ENCODE measurements at regions not wholly inside any gene's neighbourhood (a gene's known extent, or its start where the extent isn't known, plus 50 kb on each side); places are given as distances from the start of the nearest gene placed in this dataset.

DNA sequence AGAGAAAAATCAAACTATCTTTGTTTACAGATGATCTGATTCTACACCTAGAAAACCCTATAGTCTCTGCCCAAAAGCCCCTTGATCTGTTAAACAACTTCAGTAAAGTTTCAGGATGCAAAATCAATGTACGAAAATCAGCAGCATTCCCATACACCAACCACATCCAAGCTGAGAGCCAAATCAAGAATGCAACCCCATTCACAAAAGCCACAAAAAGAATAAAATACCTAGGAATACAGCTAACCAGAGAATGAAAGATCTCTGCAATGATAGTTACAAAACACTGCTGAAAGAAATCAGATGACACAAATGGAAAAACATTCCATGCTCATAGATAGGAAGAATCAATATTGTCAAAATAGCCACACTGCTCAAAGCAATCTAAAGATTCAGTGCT is 265.7 kb downstream of the AEBP2 start:
- DNase-seq = no peak
- TF ChIP-seq CTCF (IDR thresholded peaks at IDR 0.05; ENCODE audit: partially characterized antibody, unreplicated experiment) = no peak
- peaks cover 7% of the 10 kb centered on the region for H3K9me3 Mint-ChIP-seq (ENCODE audit: unreplicated experiment)
- no peaks in the 10 kb centered on the region for H3K4me1 Mint-ChIP-seq (ENCODE audit: low read depth, unreplicated experiment)
- no peaks in the 10 kb centered on the region for H3K36me3 Mint-ChIP-seq (ENCODE audit: unreplicated experiment)
- H3K27me3 Mint-ChIP-seq (ENCODE audit: unreplicated experiment) = peaks cover under 1% of the 10 kb centered on the region
- H3K4me3 Mint-ChIP-seq (ENCODE audit: unreplicated experiment) = no peak overlapping the region
- H3K27ac Mint-ChIP-seq (ENCODE audit: unreplicated experiment) = no peak overlapping the region

- no peak for DNase-seq
- H3K36me3 Mint-ChIP-seq (ENCODE audit: unreplicated experiment) = no peaks in the 10 kb centered on the region
- peaks cover 3% of the 10 kb centered on the region for H3K27me3 Mint-ChIP-seq (ENCODE audit: unreplicated experiment)
- no peaks in the 10 kb centered on the region for H3K4me1 Mint-ChIP-seq (ENCODE audit: low read depth, unreplicated experiment)
- H3K27ac Mint-ChIP-seq (ENCODE audit: unreplicated experiment) = no peak overlapping the region
- no peak overlapping the region for H3K4me3 Mint-ChIP-seq (ENCODE audit: unreplicated experiment)
- peaks cover 3% of the 10 kb centered on the region for H3K9me3 Mint-ChIP-seq (ENCODE audit: unreplicated experiment)
- TF ChIP-seq CTCF (IDR thresholded peaks at IDR 0.05; ENCODE audit: partially characterized antibody, unreplicated experiment) = no peak
Measured at GRCh38 chr12:19706936-19707335, 267.6 kb downstream of the AEBP2 start.

DNA sequence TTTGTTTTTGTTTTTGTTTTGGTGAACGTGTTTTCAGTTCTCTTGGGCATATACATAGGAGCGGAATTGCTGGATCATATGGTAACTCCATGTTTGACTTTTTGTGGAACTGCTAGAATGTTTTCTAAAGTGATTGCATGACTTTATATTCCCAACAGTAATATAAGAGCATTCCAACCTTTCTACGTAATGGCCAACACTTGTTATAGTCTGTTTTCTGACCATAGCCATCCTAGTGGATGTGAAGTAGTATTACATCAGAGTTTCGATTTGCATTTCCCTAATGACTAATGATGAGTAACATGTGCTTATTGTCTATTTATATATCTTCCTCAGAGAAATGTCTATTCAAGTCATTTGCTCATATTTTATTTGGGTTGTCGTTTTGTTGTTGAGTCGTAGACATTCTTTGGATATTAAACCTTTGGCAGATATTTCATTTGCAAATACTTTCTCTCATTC is 268.7 kb downstream of the AEBP2 start:
- Mint-ChIP-seq H3K36me3 (ENCODE audit: unreplicated experiment) (no peaks in the 10 kb centered on the region), H3K4me3 (ENCODE audit: unreplicated experiment) (no peak overlapping the region), H3K27me3 (ENCODE audit: unreplicated experiment) (peaks cover 3% of the 10 kb centered on the region), H3K4me1 (ENCODE audit: low read depth, unreplicated experiment) (no peaks in the 10 kb centered on the region), H3K27ac (ENCODE audit: unreplicated experiment) (no peak overlapping the region), H3K9me3 (ENCODE audit: unreplicated experiment) (peaks cover 2% of the 10 kb centered on the region)
- DNase-seq = no peak
- TF ChIP-seq CTCF (IDR thresholded peaks at IDR 0.05; ENCODE audit: partially characterized antibody, unreplicated experiment) = peak; percentile 31

GRCh38 chr12:19709889-19710288 is 270.6 kb downstream of the AEBP2 start:
- H3K4me3 Mint-ChIP-seq (ENCODE audit: unreplicated experiment) = no peak overlapping the region
- H3K9me3 Mint-ChIP-seq (ENCODE audit: unreplicated experiment) = peaks cover 2% of the 10 kb centered on the region
- H3K27me3 Mint-ChIP-seq (ENCODE audit: unreplicated experiment) = peaks cover 3% of the 10 kb centered on the region
- H3K4me1 Mint-ChIP-seq (ENCODE audit: low read depth, unreplicated experiment) = no peaks in the 10 kb centered on the region
- no peak for DNase-seq
- H3K27ac Mint-ChIP-seq (ENCODE audit: unreplicated experiment) = no peak overlapping the region
- no peaks in the 10 kb centered on the region for H3K36me3 Mint-ChIP-seq (ENCODE audit: unreplicated experiment)
- no peak for TF ChIP-seq CTCF (IDR thresholded peaks at IDR 0.05; ENCODE audit: partially characterized antibody, unreplicated experiment)

GRCh38 chr12:19710811-19711793 is 271.8 kb downstream of the AEBP2 start:
- Mint-ChIP-seq H3K4me3 (ENCODE audit: unreplicated experiment) (no peak overlapping the region), H3K27ac (ENCODE audit: unreplicated experiment) (no peak overlapping the region), H3K9me3 (ENCODE audit: unreplicated experiment) (peaks cover 2% of the 10 kb centered on the region), H3K4me1 (ENCODE audit: low read depth, unreplicated experiment) (no peaks in the 10 kb centered on the region), H3K27me3 (ENCODE audit: unreplicated experiment) (peaks cover 3% of the 10 kb centered on the region), H3K36me3 (ENCODE audit: unreplicated experiment) (no peaks in the 10 kb centered on the region)
- DNase-seq = no peak
- TF ChIP-seq CTCF (IDR thresholded peaks at IDR 0.05; ENCODE audit: partially characterized antibody, unreplicated experiment) = no peak
